Breast epithelium (tissue), 3 donors: ENCODE measurements at regions not wholly inside any gene's neighbourhood (a gene's known extent, or its start where the extent isn't known, plus 50 kb on each side); places are given as distances from the start of the nearest gene placed in this dataset.

Experiments
- POLR2A ChIP-seq: fragments of 450-650 bp; IDR thresholded peaks from one replicate; pipeline ENCODE4 v1.6.1; 2016; ENCODE audit warnings: antibody characterized with exemption, mild to moderate bottlenecking, moderate library complexity
- TF ChIP-seq, protein P1 (sequence below), 3 donors: fragments of 450-650 bp; IDR thresholded peaks; one replicate each; pipeline ENCODE4 v1.5.1; 2016 to 2017; ENCODE audit warnings: antibody characterized with exemption in 3 of 3, mild to moderate bottlenecking in 3 of 3, moderate library complexity in 3 of 3

- TF ChIP-seq, protein P1, sequence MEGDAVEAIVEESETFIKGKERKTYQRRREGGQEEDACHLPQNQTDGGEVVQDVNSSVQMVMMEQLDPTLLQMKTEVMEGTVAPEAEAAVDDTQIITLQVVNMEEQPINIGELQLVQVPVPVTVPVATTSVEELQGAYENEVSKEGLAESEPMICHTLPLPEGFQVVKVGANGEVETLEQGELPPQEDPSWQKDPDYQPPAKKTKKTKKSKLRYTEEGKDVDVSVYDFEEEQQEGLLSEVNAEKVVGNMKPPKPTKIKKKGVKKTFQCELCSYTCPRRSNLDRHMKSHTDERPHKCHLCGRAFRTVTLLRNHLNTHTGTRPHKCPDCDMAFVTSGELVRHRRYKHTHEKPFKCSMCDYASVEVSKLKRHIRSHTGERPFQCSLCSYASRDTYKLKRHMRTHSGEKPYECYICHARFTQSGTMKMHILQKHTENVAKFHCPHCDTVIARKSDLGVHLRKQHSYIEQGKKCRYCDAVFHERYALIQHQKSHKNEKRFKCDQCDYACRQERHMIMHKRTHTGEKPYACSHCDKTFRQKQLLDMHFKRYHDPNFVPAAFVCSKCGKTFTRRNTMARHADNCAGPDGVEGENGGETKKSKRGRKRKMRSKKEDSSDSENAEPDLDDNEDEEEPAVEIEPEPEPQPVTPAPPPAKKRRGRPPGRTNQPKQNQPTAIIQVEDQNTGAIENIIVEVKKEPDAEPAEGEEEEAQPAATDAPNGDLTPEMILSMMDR (IDR thresholded peaks at IDR 0.05): no peak
- TF ChIP-seq POLR2A: no peak
These were observed 89.7 kb upstream of the CLDN10 start for GRCh38 chr13:95462801-95463200.
